ENCODE measurements at regions not wholly inside any gene's neighbourhood (a gene's known extent, or its start where the extent isn't known, plus 50 kb on each side); places are given as distances from the start of the nearest gene placed in this dataset.

GRCh38 chr10:6350609-6351008 lies 147.9 kb downstream of the PFKFB3 start:
- TF ChIP-seq SP1 (IDR thresholded peaks at IDR 0.05; ENCODE audit: low read depth) (no peak), CTCF (IDR thresholded peaks at IDR 0.05 in 2 of 3, conservative IDR thresholded peaks at IDR 0.05 in 1 of 3; ENCODE audit: borderline replicate concordance in 1 of 3, insufficient read depth in 1 of 3, low read depth in 2 of 3, low read length in 2 of 3) (no peak), POLR2AphosphoS5 (IDR thresholded peaks at IDR 0.05; ENCODE audit: low read depth, low read length) (no peak), POLR2A (IDR thresholded peaks at IDR 0.05; ENCODE audit: borderline replicate concordance, extremely low read depth, insufficient read depth, insufficient read length) (no peak), EZH2 (IDR thresholded peaks at IDR 0.05) (no peak), ATF3 (IDR thresholded peaks at IDR 0.05) (no peak), YY1 (IDR thresholded peaks at IDR 0.05; ENCODE audit: extremely low read depth, insufficient replicate concordance, low read depth, low read length) (no peak), CEBPB (IDR thresholded peaks at IDR 0.05; ENCODE audit: low read depth) (no peak), RAD21 (IDR thresholded peaks at IDR 0.05; ENCODE audit: low read depth) (no peak)

Measured in HCT116 (cell line).